ENCODE measurements at regions not wholly inside any gene's neighbourhood (a gene's known extent, or its start where the extent isn't known, plus 50 kb on each side); places are given as distances from the start of the nearest gene placed in this dataset.

GRCh38 chr6:6966569-6966968 is 141.2 kb upstream of the RREB1 start:
- Histone ChIP-seq H3K4me1 (ENCODE audit: insufficient read depth, low read length) (no peaks in the 10 kb centered on the region), H3K9me3 (ENCODE audit: control insufficient read depth, low read depth, low read length) (no peaks in the 10 kb centered on the region), H4K20me1 (ENCODE audit: control insufficient read depth, insufficient read depth, insufficient read length) (no peaks in the 10 kb centered on the region), H2AK5ac (ENCODE audit: insufficient read length, low read length) (no peak overlapping the region), H2BK15ac (ENCODE audit: low read depth, low read length) (no peak overlapping the region), H2AFZ (ENCODE audit: low read length) (no peak overlapping the region), H2BK120ac (ENCODE audit: low read depth, low read length, poor library complexity, severe bottlenecking) (no peak overlapping the region), H2BK12ac (ENCODE audit: insufficient read length, low read depth, low read length) (no peak overlapping the region), H3K23me2 (ENCODE audit: insufficient read length, low read depth, low read length, poor library complexity, severe bottlenecking) (no peaks in the 10 kb centered on the region), H3K56ac (ENCODE audit: insufficient read length, low read depth, low read length) (no peak overlapping the region), H3K79me2 (ENCODE audit: insufficient read depth, low read length) (no peaks in the 10 kb centered on the region), H3T11ph (ENCODE audit: low read length) (no peak overlapping the region), H3K9ac (ENCODE audit: extremely low read depth, insufficient read length, low read length) (no peak overlapping the region), H4K8ac (replicated peaks; ENCODE audit: insufficient read length, low read depth, low read length) (no peak overlapping the region), H3K14ac (ENCODE audit: insufficient read depth, low read length) (no peak overlapping the region), H3K4me2 (ENCODE audit: insufficient read depth, insufficient read length, low read length) (no peak overlapping the region), H3K4ac (ENCODE audit: low read depth, low read length) (no peak overlapping the region), H3K27me3 (ENCODE audit: insufficient read depth, low read length) (no peaks in the 10 kb centered on the region), H3K18ac (ENCODE audit: insufficient read length, low read depth, low read length) (no peak overlapping the region), H3K23ac (ENCODE audit: insufficient read length, low read depth, low read length) (no peak overlapping the region), H4K5ac (ENCODE audit: insufficient read length, low read depth, low read length) (no peak overlapping the region), H4K91ac (ENCODE audit: insufficient read length, low read depth, low read length) (no peak overlapping the region), H2BK5ac (ENCODE audit: insufficient read length, low read length) (no peak overlapping the region), H3K79me1 (ENCODE audit: insufficient read depth, low read depth, low read length, poor library complexity, severe bottlenecking) (no peaks in the 10 kb centered on the region), H3K27ac (ENCODE audit: insufficient read length, low read depth, low read length) (no peak overlapping the region), H2BK20ac (ENCODE audit: low read depth, low read length, poor library complexity, severe bottlenecking) (no peak overlapping the region)
- no peaks in the 10 kb centered on the region for H3K9me3 Mint-ChIP-seq
- peaks cover 8 to 9% of the 10 kb centered on the region in 2 experiments; a peak in 3 of 4 replicates for H3K4me1 Mint-ChIP-seq
- no peaks in the 10 kb centered on the region for H3K36me3 Mint-ChIP-seq (ENCODE audit: insufficient read depth in 1 of 3, low read depth in 3 of 3)
- no peak for TF ChIP-seq CTCF (conservative IDR thresholded peaks at IDR 0.05)
- H3K4me3 Mint-ChIP-seq: no peak overlapping the region
- H3K27me3 Mint-ChIP-seq (ENCODE audit: low read depth): no peaks in the 10 kb centered on the region; the same call in 1 of the 2 replicates
- WGBS (ENCODE audit: extremely low coverage, insufficient read length, low lambda C conversion rate): no CpG with 5 or more reads among the region's 4 CpGs
- no peak for DNase-seq
- H3K27ac Mint-ChIP-seq: no peak overlapping the region; a peak in 1 of 7 replicates
